ENCODE measurements at regions not wholly inside any gene's neighbourhood (a gene's known extent, or its start where the extent isn't known, plus 50 kb on each side); places are given as distances from the start of the nearest gene placed in this dataset.
"Not testable (repeated sequence)": the region's sequence is repeated elsewhere in the genome, so short reads cannot be mapped to it uniquely, and the experiment has no call there.

DNA sequence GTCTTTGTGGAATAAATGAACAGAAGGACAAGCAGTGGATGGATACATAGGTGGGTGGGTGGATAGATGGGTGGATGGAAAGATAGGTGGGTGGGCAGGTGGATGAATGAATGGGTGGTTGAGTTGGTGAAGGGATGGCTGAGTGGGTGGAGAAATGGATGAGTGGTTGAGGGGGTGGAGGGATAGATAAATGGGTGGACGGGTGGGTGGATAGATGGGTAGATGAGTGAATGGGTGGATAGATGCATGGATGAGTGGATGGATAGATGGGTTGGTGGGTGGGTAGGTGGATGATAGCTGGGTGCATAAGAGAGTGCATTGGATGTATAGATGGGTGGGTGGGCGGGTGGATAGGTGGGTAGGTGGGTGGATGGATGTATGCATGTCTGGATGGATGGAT lies 63.5 kb downstream of the UNC93B1 start:
- FAIRE-seq: not testable (repeated sequence)

DNA sequence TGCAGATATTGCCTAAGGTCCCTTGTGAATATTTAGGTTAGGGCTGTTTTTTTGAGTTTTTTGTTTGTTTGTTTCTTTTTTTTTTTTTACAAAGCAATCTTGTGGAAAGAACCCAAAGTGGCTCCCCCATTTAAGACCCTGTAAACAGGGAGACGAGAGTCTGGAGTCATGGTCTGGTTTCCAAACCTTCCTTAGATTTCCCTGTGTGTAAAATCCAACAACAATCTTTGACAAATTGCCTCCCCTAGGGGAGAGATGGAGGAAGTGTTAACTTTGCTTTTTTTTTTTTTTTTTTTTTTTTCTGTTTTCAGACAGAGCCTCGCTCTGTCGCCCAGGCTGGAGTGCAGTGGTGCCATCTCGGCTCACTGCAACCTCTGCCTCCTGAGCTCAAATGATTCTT lies 64.9 kb downstream of the UNC93B1 start:
- not testable (repeated sequence) for FAIRE-seq

DNA sequence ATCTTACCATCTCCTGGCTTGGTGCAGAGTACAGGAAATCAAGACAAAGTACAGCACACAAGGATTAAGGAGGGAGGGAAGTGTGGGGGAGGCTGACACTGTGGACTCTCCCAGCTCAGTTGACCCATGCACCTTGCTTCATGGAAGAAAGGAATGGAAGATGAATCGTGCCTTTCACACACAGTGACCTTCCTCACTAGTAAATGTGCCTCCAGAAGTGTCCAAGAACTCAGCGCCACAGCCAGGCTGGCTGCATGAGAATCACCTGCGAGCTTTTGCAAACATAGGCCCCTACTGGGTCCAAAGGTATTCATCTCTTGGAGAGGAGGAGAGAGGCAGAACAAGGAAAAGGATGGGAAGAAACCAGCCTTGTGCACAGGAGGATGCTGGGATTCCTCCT lies 65.5 kb downstream of the UNC93B1 start:
- not testable (repeated sequence) for FAIRE-seq

- not testable (repeated sequence) for FAIRE-seq
Measured at GRCh38 chr11:67923565-67923964, 80.3 kb downstream of the UNC93B1 start.

GRCh38 chr11:67920546-67920945 lies 83.4 kb downstream of the UNC93B1 start:
- not testable (repeated sequence) for FAIRE-seq

DNA sequence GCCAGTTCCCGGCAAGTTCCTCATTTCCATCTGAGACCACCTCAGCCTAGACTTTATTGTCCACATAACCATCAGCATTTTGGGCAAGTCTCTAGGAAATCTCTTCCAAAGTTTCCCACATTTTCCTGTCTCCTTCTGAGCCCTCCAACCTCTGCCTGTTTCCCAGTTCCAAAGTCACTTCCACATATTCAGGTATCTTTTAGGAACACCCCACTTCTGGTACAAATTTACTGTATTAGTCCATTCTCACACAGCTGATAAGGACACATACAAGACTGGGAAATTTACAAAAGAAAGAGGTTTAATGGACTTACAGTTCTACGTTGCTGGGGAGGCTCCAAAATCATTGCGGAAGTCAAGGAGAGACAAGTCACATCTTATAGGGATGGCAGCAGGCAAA lies 91.7 kb downstream of the UNC93B1 start:
- FAIRE-seq: not testable (repeated sequence)

DNA sequence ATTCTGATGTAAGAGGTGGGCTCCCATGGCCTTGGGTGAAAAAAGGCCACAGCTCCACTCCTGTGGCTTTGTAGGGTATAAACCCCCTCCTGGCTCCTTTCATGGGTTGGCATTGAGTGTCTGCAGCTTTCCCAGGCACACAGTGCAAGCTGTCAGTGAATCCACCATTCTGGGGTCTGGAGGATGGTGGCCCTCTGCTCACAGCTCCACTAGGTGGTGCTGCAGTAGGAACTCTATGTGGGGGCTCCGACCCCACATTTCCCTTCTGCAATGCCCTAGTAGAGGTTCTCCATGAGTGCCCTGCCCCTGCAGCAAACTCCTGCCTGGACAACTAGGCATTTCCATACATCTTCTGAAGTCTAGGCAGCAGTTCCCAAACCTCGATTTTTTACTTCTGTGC lies 92.7 kb downstream of the UNC93B1 start:
- not testable (repeated sequence) for FAIRE-seq

GRCh38 chr11:67910803-67911202 lies 93.1 kb downstream of the UNC93B1 start:
- FAIRE-seq: not testable (repeated sequence)

GRCh38 chr11:67906969-67907368 lies 96.9 kb downstream of the UNC93B1 start:
- not testable (repeated sequence) for FAIRE-seq

- FAIRE-seq: not testable (repeated sequence)
Measured at GRCh38 chr11:67899462-67899861, 104.4 kb downstream of the UNC93B1 start.

GRCh38 chr11:67893487-67893886 lies 110.4 kb downstream of the UNC93B1 start:
- FAIRE-seq: not testable (repeated sequence)

DNA sequence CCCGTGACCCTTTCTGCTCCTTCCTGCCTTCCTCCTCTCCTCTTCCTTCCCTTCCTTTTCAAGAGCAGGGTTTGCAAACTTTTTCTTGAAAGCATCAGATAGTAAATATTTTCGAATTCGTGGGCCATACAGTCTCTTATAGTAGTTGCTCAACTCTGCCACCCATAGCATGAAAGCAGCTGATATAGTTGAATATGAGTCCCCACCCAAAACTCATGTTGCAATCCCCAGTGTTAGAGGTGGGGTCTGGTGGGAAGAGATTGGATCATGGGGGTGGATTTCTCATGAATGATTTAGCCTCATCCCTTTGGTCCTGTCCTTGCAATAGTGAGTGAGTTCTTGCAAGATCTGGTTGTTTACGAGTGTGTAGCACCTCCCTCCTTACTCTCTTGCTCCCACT lies 114.3 kb downstream of the UNC93B1 start:
- not testable (repeated sequence) for FAIRE-seq

- not testable (repeated sequence) for FAIRE-seq
Measured at GRCh38 chr11:67888056-67888455, 115.8 kb downstream of the UNC93B1 start.

- not testable (repeated sequence) for FAIRE-seq
Measured at GRCh38 chr11:67886672-67887071, 117.2 kb downstream of the UNC93B1 start.

DNA sequence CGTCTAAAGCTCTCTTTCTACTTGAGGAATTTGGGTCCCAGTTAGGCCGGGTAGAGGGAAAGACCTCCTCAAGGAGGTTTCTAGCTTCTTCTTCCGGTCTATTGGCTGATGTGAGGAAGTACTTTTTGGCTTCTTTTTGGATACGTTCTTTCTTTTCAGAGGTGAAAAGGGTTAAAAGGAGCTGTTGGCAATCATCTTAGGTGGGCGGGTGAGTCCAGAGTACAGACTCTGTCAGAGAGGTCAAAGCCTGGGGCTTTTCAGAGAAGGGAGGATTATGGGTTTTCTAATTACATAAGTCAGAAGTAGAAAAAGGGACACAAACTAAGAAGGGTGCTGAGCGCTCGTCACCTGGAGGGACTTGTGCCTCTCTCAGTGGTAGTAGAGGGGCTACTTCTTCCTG lies 117.7 kb downstream of the UNC93B1 start:
- FAIRE-seq: not testable (repeated sequence)

GRCh38 chr11:67885574-67885973 lies 118.3 kb downstream of the UNC93B1 start:
- not testable (repeated sequence) for FAIRE-seq

- not testable (repeated sequence) for FAIRE-seq
Measured at GRCh38 chr11:67884761-67885558, 118.9 kb downstream of the UNC93B1 start.

- FAIRE-seq: not testable (repeated sequence)
Measured at GRCh38 chr11:67884073-67884757, 119.7 kb downstream of the UNC93B1 start.

- FAIRE-seq: not testable (repeated sequence)
Measured at GRCh38 chr11:67882304-67882703, 121.6 kb downstream of the UNC93B1 start.

DNA sequence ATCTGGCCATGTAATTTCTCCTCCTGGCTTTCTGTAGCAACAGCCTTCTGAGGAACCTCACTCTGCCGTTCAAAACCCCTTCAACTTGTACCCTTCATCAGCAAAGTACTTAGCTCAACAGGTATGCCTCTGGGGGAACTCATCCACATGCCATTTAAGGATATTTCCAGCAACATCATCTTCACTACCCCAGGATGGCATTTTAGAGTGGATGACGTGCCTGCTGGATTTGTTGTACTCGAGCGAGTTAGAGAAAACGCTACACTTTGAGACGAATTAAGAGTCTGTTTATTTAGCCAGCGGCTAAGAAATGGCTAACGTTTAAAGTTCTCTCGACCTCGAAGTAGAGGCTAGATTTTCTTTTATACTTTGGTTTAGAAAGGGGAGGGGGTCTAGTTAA lies 122.1 kb downstream of the UNC93B1 start:
- not testable (repeated sequence) for FAIRE-seq

DNA sequence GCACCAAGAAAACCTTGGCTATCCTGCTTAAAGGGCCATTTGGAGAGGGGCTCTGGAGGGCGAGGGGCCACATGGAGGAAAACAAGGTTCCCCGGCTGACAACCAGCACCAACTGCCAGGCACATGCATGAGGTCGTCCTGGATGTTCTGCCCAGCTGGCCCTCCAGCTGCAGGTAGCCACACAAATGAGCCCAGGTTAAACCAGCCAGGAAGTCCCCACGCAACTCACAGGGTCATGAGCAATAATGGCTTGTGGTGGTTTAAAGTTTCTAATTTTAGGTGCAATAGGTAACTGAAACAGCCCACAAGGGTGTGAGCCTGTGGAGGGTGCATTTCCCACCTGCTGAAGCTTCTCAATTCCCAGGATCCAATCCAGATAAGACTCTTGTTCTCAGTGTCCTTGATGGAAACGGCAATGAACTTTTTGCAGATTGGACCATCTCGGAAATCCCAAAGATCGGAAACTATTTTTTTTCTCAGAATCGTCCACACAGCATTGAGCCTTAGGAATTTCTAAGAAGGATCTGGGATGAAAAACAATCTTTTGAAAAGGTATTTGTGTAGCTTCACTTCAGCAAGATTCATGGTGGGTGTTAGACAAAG lies 123.2 kb downstream of the UNC93B1 start:
- not testable (repeated sequence) for FAIRE-seq

DNA sequence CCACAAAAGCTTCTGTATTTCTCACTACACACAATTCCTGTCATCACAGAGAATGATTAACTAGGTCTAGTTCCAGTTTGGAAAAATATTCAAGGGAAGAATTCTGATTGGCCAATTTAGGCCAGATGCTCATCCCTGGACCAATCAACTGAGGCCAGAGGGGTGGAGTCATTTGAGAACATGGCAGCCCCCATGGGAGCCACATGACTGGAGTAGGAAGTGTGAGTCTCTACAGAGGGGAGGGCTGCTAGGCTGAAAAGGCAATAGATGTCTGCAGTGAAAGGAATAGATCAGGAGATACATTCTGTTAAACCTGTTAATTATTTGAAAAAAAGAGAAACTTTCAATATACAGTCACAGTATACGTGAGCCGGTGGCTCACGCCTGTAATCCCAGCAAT lies 125.2 kb downstream of the UNC93B1 start:
- not testable (repeated sequence) for FAIRE-seq

GRCh38 chr11:67877316-67877715 lies 126.6 kb downstream of the UNC93B1 start:
- not testable (repeated sequence) for FAIRE-seq

GRCh38 chr11:67873223-67873622 lies 130.7 kb downstream of the UNC93B1 start:
- FAIRE-seq: not testable (repeated sequence)
